GM21717 (cell line): ENCODE measurements at regions not wholly inside any gene's neighbourhood (a gene's known extent, or its start where the extent isn't known, plus 50 kb on each side); places are given as distances from the start of the nearest gene placed in this dataset.
A peak's percentile ranks its signal among the peaks of the same experiment; 100 is the strongest.

Experiments
- ATAC-seq: cut with Tn5 transposase; IDR thresholded peaks from one replicate; pipeline ENCODE4 v1.9.1; 2021; ENCODE audit warnings: mild to moderate bottlenecking, moderate library complexity; ENCODE audit not compliant: unreplicated experiment

DNA sequence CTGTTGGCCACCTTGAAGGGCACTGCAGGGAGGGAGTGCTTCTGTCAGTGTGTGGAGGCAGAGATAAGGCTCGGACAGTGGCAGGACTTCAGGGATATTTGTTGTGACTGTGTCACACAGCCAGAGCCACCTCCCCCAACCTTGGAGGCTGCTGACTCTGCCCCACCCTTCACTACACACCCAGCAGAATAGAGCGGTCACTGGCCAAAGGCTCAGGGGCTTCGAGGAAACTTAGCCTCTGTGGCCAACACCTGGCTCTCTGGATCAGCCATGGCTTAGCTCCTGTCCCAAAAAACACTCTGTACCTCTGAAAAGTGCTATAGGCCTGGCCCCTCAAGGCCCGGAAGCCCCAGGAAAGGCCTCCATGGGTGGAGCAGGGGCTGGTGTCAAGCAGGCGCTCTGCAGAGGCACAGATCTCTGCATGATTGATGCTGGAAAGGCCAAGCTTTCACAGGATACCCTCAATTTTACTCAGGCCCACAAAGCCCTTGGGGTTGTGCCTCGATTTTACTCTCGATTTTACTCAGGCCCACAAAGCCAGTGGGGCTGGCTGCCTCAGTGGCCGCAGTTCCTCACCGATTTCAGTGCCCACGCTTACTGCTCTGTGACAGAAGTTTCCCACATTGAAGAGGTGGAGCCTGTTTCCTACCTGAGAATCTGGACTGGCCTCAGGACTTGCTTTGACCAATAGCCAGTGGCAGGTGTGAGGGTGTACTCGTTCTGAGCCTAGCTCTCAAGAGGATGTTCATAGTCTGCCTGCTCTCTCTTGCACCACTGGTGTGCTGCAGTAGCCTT, 113.2 kb upstream of the GPR26 start:
- peak; percentile 56 for ATAC-seq

DNA sequence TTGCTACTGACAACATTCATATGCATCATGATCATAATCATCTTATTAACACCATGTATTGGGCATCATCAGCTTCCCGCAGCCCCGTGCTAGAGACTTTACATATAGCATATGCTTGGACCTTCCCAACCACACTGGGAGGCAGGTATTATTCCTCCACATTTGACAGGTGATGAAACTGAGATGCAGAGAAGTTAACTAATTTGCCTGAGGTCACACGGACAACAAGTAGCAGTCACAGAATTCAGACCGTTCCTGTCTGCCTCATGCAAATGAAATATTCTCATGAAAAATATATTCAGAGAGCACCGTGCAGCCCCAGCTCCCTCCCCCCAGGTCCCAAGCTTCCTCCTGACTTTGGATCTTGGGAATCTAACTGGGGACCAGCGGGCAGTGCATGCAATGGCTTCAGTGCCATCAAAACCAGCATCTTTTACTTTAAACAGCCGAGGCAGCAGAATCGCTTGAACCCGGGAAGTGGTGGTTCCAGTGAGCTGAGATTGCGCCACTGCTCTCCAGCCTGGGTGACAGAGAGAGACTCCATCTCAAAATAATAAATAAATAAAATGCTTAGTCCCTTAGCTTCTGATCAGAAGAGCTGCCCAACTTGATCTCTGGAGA, 112.2 kb upstream of the GPR26 start:
- ATAC-seq: peak; percentile 41

DNA sequence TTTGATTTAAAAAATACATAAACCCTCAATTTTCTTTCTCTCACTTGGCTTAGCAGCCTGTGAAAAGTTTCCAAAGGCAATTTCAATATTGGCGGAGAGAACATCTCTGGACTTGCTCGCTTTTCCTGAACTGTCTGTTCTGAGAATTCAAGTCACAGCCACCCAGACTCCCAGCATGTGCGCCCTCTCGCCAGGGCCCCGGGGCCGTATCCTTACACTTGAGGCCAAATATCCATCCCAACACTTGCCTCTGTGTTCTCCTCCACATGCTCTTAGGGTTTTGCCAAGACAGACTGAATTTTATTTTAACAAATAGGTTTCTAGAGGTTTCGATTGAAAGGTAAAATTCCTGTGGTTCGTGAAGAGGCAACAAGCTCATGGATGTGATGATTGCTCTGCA, 111.5 kb upstream of the GPR26 start:
- ATAC-seq: no peak

DNA sequence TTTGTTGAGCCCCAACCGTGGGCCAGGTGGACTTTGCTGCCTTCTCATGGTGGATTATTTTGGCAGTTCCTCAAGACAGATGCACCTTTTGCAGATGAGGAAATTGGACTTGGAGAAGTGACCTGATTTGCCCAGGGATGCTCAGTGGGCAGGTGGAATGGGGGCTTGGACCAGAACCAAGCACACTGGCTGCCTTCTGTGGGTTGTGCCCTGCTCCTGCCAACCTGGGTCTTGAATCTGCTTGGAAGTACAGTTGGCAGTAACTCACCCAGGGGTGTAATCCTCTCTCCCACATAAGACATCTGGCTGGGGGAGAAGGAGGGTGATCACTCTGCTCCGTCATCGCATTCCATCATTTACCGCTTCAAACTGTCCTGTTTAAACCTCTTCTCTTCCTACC, 110.5 kb upstream of the GPR26 start:
- ATAC-seq: no peak

DNA sequence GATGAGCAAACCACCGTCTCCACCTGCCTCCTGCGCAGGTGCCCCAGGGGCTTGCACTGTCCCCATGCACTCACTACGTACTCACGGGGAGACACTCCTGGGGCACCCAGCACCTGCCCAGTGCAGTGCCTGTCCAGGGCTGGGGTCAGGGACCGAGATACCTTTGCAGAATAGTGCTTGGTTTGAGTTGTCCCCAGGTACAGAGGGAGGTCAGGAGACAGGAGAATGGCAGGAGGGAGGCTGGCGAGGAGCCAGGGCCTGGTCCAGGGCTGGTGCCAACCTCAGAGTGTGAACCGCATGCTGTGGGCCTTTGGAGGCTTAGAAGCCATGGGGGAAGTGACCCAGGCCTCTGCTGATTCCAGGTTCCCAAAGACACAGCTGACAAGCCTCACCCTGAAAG, 110.1 kb upstream of the GPR26 start:
- no peak for ATAC-seq

DNA sequence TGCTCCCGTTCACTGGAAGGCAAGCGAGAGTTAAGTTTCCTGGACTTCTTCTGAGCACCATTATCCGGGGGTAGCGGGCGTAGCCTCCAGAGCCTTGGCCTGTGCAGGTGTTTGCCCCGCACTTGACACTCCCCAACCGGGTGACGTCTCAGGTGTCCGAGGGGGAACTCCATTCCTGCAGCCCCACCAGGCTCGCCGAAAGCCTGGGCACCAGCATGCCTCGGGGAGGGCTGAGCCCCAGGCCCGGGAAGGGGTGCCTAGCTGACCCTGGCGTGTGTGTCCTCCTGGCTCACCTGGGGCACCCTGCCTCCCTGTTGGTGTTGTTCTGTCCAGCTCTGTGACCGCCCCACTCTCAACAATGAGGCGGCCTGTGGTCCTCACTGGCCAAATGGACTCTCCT, 109.4 kb upstream of the GPR26 start:
- no peak for ATAC-seq

DNA sequence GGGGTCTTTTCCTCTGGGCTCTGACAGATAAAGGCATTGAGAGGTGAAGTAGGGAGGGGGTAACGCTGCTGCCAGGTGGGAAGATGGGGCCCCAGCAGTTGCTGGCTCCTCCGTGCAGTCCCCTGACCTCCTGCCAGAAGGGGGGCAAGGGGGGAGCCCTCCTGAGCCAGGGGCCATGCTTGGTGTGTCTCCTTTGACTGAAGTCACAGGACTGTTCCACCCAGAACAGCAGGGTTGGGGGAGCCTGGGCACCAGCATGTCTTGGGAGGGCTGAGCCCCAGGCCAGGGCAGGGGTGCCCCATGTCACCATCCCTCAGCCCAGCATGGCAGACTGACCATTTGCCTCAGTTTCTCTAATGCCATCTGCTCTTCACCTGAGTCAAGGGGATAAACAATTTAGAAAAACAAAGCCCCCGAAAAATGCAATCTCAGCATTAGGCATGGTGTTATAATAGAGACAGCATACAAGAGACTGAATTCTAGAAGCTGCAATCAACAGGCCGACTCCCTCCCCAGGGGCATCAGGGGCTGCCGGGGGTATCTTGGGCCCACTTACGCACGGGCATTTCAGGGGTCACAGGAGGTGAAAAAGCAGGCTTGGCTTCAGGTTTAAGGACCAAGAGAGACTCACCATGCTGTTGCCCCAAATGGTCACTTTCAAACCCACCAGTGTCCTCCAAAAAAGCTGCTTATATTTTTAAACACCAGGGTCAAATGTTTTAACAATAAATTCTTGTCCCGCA, 108.6 kb upstream of the GPR26 start:
- ATAC-seq: no peak

DNA sequence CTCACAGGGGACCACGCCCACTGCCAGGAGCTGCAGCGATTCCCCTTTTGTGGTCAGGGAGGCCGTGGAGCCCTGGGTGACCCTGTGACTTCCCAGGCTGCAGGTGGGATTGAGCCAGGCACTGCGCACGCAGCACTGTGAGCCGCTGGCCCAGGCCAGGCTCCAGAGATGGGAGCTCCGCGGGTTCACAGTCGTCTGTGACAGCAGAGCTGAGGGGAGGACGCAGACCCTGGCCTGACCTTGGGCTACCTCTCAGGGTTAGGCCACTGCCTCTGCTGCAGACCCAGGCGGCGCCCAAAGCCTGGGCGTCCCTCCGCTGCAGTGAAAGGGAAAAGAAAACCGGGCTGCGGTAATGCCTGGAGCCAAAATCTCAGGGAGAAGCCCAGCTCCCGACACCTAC, 107.5 kb upstream of the GPR26 start:
- no peak for ATAC-seq

DNA sequence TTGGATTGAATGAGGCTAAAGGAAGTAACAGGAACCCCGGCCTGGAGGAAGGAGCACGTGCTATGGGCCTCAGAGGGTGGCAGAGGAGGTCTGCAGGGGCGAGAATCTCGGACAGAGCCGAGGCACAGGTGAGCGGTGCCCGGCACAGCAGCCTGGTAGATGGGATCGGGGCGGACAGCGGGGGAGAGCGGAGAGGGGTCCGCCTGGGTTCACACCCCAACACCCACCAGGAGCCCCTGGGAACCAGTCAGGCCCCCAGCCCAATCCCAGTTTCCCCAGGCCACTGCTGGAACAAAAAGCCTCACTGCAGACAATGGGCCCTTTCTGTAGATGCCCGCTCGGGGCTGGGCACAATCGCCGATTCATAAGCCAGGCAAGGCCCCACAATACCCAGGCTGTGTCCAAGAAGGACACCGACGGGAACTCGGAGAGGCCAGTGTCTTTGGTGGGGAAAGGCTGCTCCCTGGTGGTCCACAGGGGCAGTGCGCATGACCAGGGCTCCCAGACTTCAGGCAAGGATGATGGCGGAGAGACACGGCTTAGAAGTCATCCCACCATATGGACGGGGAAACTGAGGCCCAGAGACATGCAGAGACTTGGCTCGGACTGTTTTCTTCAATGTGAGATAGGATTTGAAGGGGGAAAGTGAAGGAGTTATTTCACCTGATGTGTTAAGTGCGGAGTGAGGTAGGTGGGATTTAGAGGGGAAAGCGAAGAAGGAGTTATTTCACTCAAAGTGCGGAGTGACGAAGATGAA, 106.9 kb upstream of the GPR26 start:
- no peak for ATAC-seq

DNA sequence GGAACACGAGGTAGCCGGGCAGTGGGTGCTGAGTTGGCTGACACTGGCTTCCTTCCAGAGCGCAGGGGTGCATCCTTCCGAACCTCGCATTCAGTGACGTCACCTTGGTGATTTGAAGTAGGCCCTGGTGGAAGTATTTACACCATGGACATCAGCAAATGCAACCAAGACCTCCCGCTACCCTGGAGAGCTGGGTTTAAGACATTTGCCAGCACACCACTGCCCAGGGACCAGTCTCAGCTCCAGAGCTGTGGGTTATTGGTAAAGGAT, 106.4 kb upstream of the GPR26 start:
- ATAC-seq: no peak

DNA sequence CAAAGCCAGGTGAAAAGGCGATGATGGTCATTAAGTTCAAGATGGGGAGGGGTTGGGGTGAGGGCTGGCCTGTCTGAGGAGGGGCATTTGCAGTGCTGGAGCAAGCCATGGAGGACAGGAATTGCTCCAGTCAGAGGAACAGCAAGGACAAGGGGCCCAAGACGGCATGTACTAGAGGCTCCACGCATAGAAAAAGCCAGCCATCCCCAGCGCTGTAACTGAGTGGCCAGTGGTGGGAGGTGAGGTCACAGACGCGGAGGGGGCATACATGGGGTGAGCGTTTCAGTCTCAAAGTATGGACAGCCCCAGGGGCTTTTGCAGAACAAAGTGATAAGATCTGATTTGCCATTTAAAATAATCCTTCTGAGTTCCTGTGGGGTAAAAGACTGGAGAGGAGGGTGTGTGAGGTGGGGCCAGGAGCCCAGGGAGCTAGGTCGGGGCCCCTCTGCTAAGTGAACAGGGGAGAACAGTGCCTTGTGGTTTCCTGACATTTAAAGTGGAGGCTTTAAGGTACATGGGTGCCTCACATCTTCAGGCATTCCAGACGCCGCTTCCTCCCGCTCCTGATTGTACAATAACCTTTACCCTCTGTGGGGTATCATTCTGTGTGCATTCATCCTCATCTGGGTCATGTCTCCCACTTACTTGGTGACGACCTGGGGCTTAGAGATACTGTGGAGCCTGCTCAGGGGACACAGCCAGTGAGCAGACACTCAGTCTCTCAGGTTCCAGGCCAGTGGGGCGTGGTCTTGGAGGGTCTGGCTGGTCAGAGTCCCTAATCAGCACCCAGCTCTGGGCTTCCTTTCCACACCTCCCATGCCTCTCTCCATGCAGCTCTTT, 105.6 kb upstream of the GPR26 start:
- no peak for ATAC-seq

DNA sequence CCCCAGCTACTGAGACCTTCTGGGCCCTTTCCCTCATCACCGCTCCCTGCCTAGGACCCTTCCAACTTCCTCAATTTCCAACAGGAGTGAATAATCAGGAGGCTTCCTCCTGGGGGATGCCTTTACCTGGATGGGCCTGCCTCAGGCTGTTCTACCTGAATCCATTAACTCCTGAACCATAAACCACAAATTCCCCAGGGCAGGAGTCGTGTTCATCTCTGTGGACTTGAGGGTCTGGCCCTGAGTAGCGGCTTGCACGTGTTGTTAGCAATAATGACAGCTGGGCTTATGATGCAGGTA, 105.1 kb upstream of the GPR26 start:
- ATAC-seq: no peak

DNA sequence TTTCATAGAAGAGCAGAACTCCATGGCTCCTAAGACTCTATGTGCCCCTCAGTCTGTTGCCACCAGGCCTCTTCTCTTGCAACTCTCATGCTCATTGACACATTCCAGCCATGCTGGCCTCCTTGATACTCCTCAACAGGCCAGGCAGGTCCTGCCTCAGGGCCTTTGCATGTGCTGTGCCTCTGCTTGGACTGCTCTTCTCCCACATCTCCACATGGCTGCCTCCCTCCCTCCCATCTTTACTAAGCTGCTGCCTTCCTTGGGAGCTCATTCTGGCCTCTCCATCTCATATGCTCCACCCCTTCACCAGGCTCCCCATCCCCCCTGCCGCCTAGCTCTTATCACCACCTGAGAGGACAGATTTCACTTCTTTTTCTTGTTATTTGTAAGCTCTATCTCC, 103.8 kb upstream of the GPR26 start:
- no peak for ATAC-seq

DNA sequence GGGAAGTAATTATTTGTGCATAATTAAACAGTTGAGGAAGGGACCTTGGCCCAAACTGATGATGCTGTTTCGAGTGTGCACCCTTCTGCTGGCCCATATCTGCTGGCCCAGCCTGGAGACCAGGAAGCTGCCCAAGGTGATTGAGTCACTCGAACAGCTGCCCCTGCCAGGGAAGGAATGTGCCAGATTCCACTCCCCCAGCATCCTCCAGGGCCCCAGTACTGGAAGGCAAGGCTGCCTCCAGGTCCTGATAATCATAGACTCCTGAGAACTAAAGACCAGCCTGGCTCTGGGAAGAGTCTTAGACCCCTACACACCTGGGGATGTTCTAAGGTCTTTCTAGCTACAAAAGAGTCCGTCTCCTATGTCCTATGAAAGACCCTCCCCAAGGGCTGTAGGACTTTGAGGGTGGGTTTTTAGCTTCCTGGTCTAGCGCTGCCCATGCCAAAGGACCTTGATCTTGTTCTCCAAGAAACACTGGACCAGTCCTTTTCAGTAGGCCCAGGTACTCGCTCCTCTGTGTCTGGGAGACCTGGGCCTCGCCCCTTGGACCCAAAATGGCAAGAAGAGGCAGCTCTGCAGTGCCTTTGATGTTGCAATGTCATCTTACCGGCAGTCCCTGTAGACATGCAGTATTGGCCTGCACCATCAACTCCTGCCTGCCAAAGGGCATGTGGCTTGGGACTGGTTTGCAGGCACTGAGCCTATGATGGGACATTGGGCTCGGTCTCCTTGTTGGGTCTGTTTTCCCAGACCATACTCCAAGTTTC, 103.2 kb upstream of the GPR26 start:
- no peak for ATAC-seq

DNA sequence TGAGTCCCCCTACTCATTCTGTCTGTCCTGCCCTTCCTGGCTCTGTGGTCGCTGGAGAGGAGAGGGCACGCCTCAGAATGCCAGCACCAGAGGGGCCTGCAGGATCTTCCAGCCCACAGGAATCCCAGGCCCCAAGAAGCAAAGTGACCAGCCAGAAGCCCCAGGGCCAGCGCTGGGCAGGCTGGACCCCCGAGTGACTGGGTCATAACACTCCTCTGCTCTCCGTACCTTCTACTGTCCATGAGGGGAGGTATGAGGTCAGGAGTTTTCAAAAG, 102.6 kb upstream of the GPR26 start:
- ATAC-seq: no peak

DNA sequence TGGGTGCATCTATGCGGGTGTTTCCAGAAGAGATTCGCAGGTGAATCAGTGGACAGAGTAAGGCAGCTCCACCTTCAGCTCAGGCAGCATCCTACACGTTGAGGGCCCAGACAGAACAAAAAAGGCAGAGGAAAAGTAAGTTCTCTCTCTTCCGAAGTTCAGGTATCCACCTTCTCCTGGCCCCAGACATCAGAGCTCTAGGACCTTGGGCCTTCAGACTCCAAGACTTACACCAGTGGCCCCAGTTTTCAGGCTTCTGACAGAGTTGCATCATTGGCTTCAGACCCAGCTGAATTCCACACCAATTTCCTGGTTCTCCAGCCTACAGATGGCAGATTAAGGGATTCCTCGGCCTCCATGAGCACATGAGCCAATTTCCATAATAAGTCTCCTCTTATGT, 102.2 kb upstream of the GPR26 start:
- no peak for ATAC-seq

DNA sequence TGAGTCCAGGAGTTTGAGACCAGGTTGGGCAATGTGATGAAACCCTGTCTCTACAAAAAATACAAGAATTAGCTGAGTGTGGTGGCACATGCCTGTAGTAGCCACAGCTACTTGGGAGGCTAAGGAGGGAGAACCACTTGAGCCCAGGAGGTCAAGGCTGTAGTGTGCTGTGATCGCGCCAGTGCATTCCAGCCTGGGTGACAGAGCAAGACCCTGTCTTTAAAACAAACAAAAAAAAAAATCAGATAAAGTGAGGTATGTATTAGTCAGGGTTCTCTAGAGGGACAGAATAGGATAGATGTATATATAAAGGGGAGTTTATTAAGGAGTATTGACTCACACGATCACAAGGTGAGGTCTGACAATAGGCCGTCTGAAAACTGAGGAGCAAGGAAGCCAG, 101.5 kb upstream of the GPR26 start:
- ATAC-seq: no peak

DNA sequence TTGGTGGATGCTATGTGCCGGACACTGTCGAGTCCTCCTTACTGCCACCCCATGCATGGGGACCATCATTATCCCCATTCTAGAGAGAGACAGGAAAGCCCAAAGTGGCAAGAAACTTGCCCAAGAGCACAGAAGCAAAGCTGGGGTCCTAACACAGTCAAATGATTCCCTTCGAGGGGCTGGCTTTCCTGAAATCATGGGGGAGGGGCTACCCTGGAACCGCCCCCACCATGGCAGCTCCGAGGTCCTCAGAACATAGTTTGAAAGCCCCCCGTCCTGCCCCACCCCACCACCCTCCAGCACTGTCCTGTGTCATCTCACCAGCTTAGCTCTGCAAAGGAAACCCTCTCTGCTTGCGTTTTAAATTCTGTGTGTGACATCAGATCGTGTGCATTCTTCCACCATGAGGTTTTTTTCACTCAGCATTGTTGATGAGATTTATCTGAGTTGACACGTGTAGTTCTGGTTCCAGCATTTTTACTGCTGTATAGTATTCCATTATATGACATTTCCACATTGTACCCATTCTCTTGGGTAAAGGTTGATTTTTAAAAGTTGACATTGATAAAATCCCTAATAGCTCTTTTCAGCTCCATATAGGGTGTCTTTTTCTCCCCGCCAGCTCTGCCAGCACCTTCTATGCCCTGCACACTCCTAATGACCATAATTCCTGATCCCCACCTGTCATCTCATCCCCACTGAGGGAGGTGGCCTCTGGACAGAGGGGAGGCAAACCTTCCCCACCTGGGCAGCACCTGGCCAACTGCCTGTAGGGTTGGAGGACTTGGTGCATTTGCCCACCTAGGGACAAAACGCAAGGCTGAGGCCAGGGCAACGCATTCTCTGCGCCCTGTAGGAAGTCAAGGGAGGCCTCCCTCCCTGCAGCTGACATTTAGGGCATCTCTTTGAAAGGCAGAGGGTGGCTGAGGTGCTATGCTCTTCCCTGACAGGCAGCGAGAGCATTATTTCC, 100.2 kb upstream of the GPR26 start:
- no peak for ATAC-seq

DNA sequence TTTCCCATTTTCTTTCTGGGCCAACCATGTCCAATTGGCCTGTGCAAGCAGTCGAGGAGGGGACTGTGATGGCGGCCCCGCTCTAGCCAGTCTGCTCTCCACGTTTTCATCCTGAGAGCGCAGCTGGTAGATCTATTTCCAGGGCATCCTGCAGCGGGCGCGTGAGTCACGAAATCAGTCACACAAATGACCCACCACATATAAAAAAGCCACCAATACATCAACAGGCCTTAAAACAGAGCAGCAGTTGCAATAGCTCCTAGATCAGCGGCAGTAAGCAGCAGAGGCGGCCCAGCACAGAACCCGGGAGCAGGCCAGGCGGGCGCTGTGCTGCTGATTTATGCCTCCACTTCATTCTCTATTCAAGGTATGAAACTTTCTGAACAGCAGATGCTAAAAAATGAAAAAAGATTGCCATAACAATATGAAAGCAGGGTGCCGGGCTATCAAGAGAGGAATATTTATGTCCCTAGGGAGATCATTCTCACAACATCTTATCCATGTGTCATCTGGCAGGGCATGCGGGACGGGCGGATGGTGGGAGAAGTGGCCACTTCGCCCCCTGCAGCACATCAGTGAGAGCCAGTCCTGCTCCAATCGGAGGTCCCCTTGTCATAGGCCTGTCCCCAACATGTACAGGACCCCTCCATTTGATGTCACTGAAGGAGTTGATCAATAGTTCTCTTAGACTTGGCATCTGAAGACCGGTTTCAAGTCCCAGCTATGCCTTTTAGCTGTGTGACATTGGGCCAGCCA, 98.0 kb upstream of the GPR26 start:
- no peak for ATAC-seq
